GM18526 (cell line): ENCODE measurements at regions not wholly inside any gene's neighbourhood (a gene's known extent, or its start where the extent isn't known, plus 50 kb on each side); places are given as distances from the start of the nearest gene placed in this dataset.

ENCODE experiments used
- POLR2A ChIP-seq: IDR thresholded peaks from 3 replicates; pipeline ENCODE4 v1.6.1; 2011; ENCODE audit not compliant: insufficient read length; ENCODE audit errors: extremely low read depth

- no peak for TF ChIP-seq POLR2A
These were observed 427.2 kb upstream of the THBS1 start for GRCh38 chr15:39153716-39154115.

DNA sequence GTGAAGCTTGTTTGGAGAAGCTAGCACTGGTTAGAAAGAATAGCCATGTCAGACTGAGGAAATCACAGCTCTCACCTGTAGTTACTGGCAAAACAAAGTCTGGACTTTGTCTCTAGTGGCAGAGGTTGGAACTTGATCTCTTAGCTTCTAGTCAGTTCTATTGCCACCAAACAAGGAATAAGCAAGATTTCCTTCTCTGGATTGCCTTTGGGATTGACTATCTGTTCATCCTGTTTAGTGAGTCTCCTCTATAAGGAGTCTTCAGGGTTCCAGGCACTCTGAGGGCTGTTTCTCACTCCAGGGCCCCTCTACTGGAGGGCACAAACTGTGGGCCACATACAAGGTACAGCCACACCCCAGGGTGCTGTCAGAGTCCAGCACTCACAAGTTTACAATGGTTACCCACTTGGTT lies 426.6 kb upstream of the THBS1 start:
- no peak for TF ChIP-seq POLR2A

- no peak for TF ChIP-seq POLR2A
These were observed 426.1 kb upstream of the THBS1 start for GRCh38 chr15:39154776-39155175.

GRCh38 chr15:39156166-39156565 lies 424.7 kb upstream of the THBS1 start:
- TF ChIP-seq POLR2A, result no peak

DNA sequence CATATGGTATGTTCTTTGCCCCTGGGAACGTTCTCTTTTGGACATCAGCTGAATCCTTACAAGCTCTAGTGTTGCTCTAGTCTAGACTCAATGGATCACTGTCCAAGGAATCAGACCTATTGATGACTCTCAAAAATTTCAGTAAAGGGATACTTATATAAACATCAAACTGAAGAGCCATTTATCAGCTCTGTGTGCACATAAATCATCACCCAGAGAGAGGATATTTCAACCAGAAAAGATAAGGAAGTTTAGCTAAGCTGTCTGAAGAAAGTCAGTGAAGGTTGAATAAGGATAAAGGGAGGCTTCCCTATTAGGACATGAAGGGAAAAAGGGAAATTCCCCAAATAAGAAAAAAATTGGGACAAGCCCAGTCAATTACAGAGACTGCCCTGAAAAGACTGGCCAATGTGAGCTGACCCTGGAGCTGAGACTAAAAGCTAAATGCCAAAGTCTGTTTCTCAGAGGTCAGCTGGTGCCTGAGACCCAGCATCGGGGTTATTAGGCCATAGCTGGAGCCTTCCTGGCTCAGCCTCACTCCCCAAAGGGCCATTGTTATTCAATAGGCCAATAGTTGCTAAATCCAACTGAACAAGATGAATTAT lies 424.1 kb upstream of the THBS1 start:
- TF ChIP-seq POLR2A, result no peak

DNA sequence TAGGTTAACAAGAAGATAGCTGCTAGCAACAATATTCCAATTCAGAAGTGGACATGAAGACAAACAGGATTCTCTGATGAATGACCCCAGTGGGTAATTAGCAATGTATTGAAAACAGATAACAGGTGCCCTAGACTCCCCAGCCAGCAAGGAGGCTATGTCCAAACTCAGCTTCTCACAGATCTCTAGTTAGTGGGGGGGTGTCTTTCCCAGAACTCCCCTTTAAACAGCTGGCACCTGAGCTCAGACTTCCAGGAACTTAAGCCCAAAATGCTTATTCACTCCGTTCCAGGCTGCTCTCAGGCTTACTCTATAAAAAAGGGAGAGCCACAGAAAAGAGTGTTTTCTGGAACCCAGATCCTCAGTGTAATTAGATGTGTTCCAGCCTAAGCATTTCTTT lies 423.0 kb upstream of the THBS1 start:
- no peak for TF ChIP-seq POLR2A

GRCh38 chr15:39159833-39160232 lies 421.0 kb upstream of the THBS1 start:
- TF ChIP-seq POLR2A, result no peak

GRCh38 chr15:39161096-39161495 lies 419.8 kb upstream of the THBS1 start:
- no peak for TF ChIP-seq POLR2A

GRCh38 chr15:39165020-39165706 lies 415.7 kb upstream of the THBS1 start:
- TF ChIP-seq POLR2A, result no peak

DNA sequence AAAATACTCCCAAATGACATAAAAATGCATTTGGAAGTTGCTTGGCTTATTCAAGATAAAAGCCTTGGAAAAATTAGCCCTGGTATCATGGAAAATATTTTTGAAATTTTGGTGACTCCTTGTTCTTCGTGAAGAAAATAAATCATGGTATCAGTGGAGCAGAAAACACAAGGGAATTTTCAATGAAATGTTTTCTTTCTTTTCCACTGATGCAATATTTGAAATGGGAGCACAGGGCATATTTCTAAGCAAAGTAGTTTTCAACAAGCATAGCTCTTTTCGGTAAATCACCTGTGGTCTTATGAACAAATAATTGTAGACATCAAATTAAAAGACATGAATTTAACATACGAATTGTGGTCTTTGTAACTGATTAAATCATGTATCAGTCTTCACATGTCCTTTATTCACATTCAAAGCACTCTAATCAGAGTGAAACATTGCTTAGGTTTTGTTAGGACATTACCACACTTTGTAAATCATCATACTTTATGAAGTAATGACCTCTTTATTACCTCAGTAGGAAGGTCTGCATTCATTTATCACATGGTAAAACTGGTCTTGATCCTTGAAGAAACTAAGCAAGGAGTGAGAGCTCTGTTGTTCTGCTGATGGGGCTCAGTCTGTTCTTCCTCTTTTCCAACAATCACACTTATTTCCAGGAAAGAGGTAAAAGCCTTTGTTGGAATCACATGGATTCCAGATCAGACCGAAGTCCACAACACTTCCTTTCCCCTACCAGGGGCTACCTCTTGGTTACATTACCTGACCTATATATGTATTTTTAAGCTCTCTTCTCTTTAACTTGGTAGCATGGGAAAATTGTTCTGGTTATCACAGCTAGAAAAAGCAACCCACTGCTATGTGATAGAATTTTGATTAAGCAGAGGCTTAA lies 413.5 kb upstream of the THBS1 start:
- no peak for TF ChIP-seq POLR2A

DNA sequence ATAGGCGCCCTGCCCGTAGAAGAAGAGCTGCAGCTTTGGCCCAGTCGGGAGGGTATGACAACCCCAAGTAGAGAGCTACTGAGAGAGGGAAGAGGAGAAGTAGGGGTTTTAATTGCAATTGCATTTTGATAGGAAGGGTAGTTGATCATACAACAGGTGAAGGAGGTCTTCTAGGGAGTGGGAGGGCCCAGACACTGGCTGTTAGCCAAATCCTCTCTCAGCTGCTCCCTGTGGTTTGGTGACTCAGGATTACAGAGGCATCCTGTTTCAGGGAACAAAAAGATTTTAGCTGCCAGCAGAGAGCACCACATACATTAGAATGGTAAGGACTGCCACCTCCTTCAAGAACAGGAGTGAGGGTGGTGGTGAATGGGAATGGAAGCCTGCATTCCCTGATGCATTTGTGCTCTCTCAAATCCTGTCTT lies 408.9 kb upstream of the THBS1 start:
- no peak for TF ChIP-seq POLR2A

GRCh38 chr15:39172380-39173281 lies 408.2 kb upstream of the THBS1 start:
- TF ChIP-seq POLR2A, result no peak

DNA sequence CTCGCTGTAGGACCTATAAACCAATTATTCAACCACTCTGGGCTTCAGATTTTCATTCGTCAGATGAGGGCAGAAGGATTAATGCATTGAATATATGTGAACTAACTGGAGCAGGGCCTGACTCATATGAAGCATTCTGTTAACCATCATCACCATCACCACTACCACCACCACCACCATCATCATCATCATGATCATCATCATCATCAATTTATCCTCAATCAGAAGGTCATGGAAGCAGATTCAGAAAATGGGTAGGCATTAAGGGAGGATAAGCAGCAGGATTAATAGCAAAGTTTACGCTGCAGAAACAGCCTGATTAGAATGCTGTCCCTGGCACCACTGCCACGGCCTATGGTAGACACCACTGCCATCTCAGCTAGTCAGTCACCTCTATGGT lies 407.5 kb upstream of the THBS1 start:
- no peak for TF ChIP-seq POLR2A

- TF ChIP-seq POLR2A, result no peak
These were observed 406.5 kb upstream of the THBS1 start for GRCh38 chr15:39174332-39174731.

GRCh38 chr15:39176030-39176429 lies 404.8 kb upstream of the THBS1 start:
- TF ChIP-seq POLR2A, result no peak
